A549 (cell line): ENCODE measurements at regions not wholly inside any gene's neighbourhood (a gene's known extent, or its start where the extent isn't known, plus 50 kb on each side); places are given as distances from the start of the nearest gene placed in this dataset.

Source experiments
- ATAC-seq, 2 experiments: fragments of 200-7000 bp in 1 of 2; fragments of >200 bp in 1 of 2; cut with Nextera tagmentation in 1 of 2; cut with Tn5 transposase in 1 of 2; 3 replicates each; pipeline versions ENCODE4 v1.8.0 to v1.9.1; 2018 to 2020; ENCODE audit warnings: mild to moderate bottlenecking in 1 of 2, moderate library complexity in 1 of 2
- CTCF ChIA-PET: fragments of 300-600 bp; sonication (Branson Sonifier 250); formaldehyde crosslinking; extraction: SDS; loops from one replicate; lab custom pipeline; 2021; ENCODE audit warnings: antibody characterized with exemption, inconsistent platforms; lab: Yijun Ruan, JAX
- POLR2A ChIA-PET: fragments of 350-600 bp; formaldehyde crosslinking; extraction: SDS; loops from one replicate; lab custom pipeline; 2021; ENCODE audit warnings: antibody characterized with exemption, inconsistent platforms; lab: Yijun Ruan, JAX
- DNase-seq, 2 experiments: peaks; one replicate each; pipeline versions ENCODE4 v3.0.0 to v3.0.0-alpha.2; 2011 to 2016; ENCODE audit warnings: low read depth in 1 of 2, low spot score in 1 of 2
- FAIRE-seq: peaks from 2 replicates; lab custom pipeline; 2011; peaks lifted over from hg19 to GRCh38; lab: Jason Lieb, UNC
- H3K27ac ChIP-seq, 2 experiments: fragments of >200 bp; sonication (Bioruptor Twin); formaldehyde crosslinking; 3 replicates each; pipeline ENCODE4 v1.5.1; 2016 to 2017
- H3K4me1 ChIP-seq: fragments of >200 bp; sonication (Bioruptor Twin); formaldehyde crosslinking; 3 replicates; pipeline ENCODE4 v1.6.1; 2016
- H3K4me2 ChIP-seq: fragments of >200 bp; sonication (Bioruptor Twin); formaldehyde crosslinking; 3 replicates; pipeline ENCODE4 v1.6.1; 2016
- H3K4me3 ChIP-seq: fragments of >200 bp; sonication (Bioruptor Twin); formaldehyde crosslinking; 3 replicates; pipeline ENCODE4 v1.5.1; 2016
- H3K9me3 ChIP-seq: fragments of >200 bp; sonication (Bioruptor Twin); formaldehyde crosslinking; 3 replicates; pipeline ENCODE4 v1.6.1; 2016
- ATOH8 ChIP-seq: fragments of 250-450 bp; sonication (Bioruptor Pico); IDR thresholded peaks from 2 replicates; pipeline ENCODE4 v1.5.0; 2020; ENCODE audit warnings: low read depth, mild to moderate bottlenecking, moderate library complexity
- BCL3 ChIP-seq: fragments of >200 bp; sonication (Bioruptor Twin); formaldehyde crosslinking; IDR thresholded peaks from 3 replicates; pipeline ENCODE4 v1.6.1; 2016
- CHD2 ChIP-seq: fragments of 150-350 bp; IDR thresholded peaks from 2 replicates; pipeline ENCODE4 v1.6.1; 2014; ENCODE audit warnings: low read length; ENCODE audit not compliant: partially characterized antibody
- CHD4 ChIP-seq: fragments of 200-600 bp; sonication (generic); IDR thresholded peaks from 2 replicates; pipeline ENCODE4 v1.6.1; 2016; ENCODE audit warnings: antibody characterized with exemption, mild to moderate bottlenecking, borderline replicate concordance
- CTCF ChIP-seq: fragments of >200 bp; sonication (Bioruptor Twin); formaldehyde crosslinking; IDR thresholded peaks from 3 replicates; pipeline ENCODE4 v1.5.1; 2016
- ELK1 ChIP-seq: fragments of 150-350 bp; IDR thresholded peaks from 2 replicates; pipeline ENCODE4 v1.6.1; 2014; ENCODE audit warnings: low read depth, mild to moderate bottlenecking, low read length
- JUN ChIP-seq, 2 experiments: fragments of >200 bp; sonication (Bioruptor Twin); formaldehyde crosslinking; IDR thresholded peaks; 2 replicates in 1 of 2; 3 replicates in 1 of 2; pipeline ENCODE4 v1.6.1; 2016 to 2017
- JUNB ChIP-seq: fragments of >200 bp; sonication (Bioruptor Twin); formaldehyde crosslinking; IDR thresholded peaks from 2 replicates; pipeline ENCODE4 v1.6.1; 2016
- MAX ChIP-seq: IDR thresholded peaks from 2 replicates; pipeline ENCODE4 v1.6.1; 2012
- NR3C1 ChIP-seq: fragments of >200 bp; sonication (Bioruptor Twin); formaldehyde crosslinking; IDR thresholded peaks from 3 replicates; pipeline ENCODE4 v1.6.1; 2017
- PBX3 ChIP-seq: IDR thresholded peaks from 2 replicates; pipeline ENCODE4 v1.6.1; 2012
- RARB ChIP-seq: fragments of 250-450 bp; sonication (Bioruptor Pico); IDR thresholded peaks from 2 replicates; pipeline ENCODE4 v1.8.0; 2021; ENCODE audit warnings: mild to moderate bottlenecking, moderate library complexity
- RCOR1 ChIP-seq: fragments of 150-350 bp; IDR thresholded peaks from 2 replicates; pipeline ENCODE4 v1.6.1; 2014; ENCODE audit warnings: antibody characterized with exemption, low read length, low read depth
- REST ChIP-seq: fragments of 200-600 bp; sonication (generic); IDR thresholded peaks from 2 replicates; pipeline ENCODE4 v1.6.1; 2016; ENCODE audit warnings: antibody characterized with exemption, mild to moderate bottlenecking, moderate library complexity
- TP53 ChIP-seq: fragments of 250-450 bp; sonication (Bioruptor Pico); IDR thresholded peaks from 2 replicates; pipeline ENCODE4 v1.5.0; 2021; ENCODE audit warnings: mild to moderate bottlenecking, moderate library complexity
- ZFP36 ChIP-seq: fragments of 450-650 bp; IDR thresholded peaks from 2 replicates; pipeline ENCODE4 v1.6.1; 2014; ENCODE audit warnings: borderline replicate concordance; ENCODE audit not compliant: partially characterized antibody
- ZSCAN20 ChIP-seq: fragments of 250-450 bp; sonication (Bioruptor Pico); IDR thresholded peaks from 2 replicates; pipeline ENCODE4 v1.8.0; 2022; ENCODE audit warnings: mild to moderate bottlenecking, moderate library complexity
- WGBS: methylation state at CpG from one replicate; pipeline ENCODE4 v1.1.6; 2017; ENCODE audit errors: missing lambda C conversion rate; 5-methylcytosine and 5-hydroxymethylcytosine counted together

GRCh38 chr13:40075281-40075680 lies 419.8 kb downstream of the COG6 start:
- no peak for TF ChIP-seq TP53
- no peak for TF ChIP-seq CHD4
- TF ChIP-seq JUN (IDR thresholded peaks at IDR 0.05), result no peak
- no peak for TF ChIP-seq ZSCAN20 (CRISPR knock-in tag)
- TF ChIP-seq CTCF, result no peak
- TF ChIP-seq, all 56 proteins: peak for 0
- FAIRE-seq (no peak), ATAC-seq (no peak), DNase-seq (no peak)
- Histone ChIP-seq H3K4me1 (no peaks in the 10 kb centered on the region), H3K4me2 (no peak overlapping the region), H3K27ac (no peak overlapping the region), H3K4me3 (no peak overlapping the region), H3K9me3 (no peaks in the 10 kb centered on the region)
- ChIA-PET POLR2A (no interaction called here), CTCF (interaction anchor here (1.4 kb wide), 1 partner anchor 10 kb away, joined by 3 read pairs; no protein-coding TSS in a partner anchor)
- WGBS, result 77% methylated on average over 5 of the region's 5 CpGs

- CTCF ChIA-PET, result no interaction called here
Measured at GRCh38 chr13:40076765-40077362, 421.4 kb downstream of the COG6 start.

More at GRCh38 chr13:40076765-40077362, 421.4 kb downstream of the COG6 start:
- TF ChIP-seq BCL3, result no peak
- TF ChIP-seq ATOH8, result no peak
- TF ChIP-seq JUNB, result no peak
- no peak for TF ChIP-seq RCOR1
- no peak for TF ChIP-seq ZFP36
- TF ChIP-seq NR3C1, result no peak
- TF ChIP-seq ELK1, result no peak
- no peak for TF ChIP-seq MAX
- TF ChIP-seq RARB, result no peak
- no peak for TF ChIP-seq REST
- no peak for TF ChIP-seq PBX3
- TF ChIP-seq CHD2, result no peak
- TF ChIP-seq, all 56 proteins: peak for 0
- H3K27ac ChIP-seq, result no peak overlapping the region
- WGBS, result 84% methylated on average over 2 of the region's 3 CpGs
- ATAC-seq, result no peak
- DNase-seq, result no peak
- H3K4me2 ChIP-seq, result no peak overlapping the region
- no peak for FAIRE-seq
- H3K4me3 ChIP-seq, result no peak overlapping the region
- POLR2A ChIA-PET, result no interaction called here
- H3K4me1 ChIP-seq, result no peaks in the 10 kb centered on the region
- H3K9me3 ChIP-seq, result no peaks in the 10 kb centered on the region
